Nephron (organoid): ENCODE measurements at regions not wholly inside any gene's neighbourhood (a gene's known extent, or its start where the extent isn't known, plus 50 kb on each side); places are given as distances from the start of the nearest gene placed in this dataset.
"Not testable (repeated sequence)": the region's sequence is repeated elsewhere in the genome, so short reads cannot be mapped to it uniquely, and the experiment has no call there.

Experiments
- H3K27ac Mint-ChIP-seq, 3 experiments: 2 replicates each; pipeline ENCODE4 v1.8.0; 2020; ENCODE audit warnings: mixed read lengths in 3 of 3, mild to moderate bottlenecking in 2 of 3, moderate library complexity in 1 of 3
- H3K27me3 Mint-ChIP-seq: 2 replicates; pipeline ENCODE4 v1.8.0; 2021; ENCODE audit warnings: low read depth, mild to moderate bottlenecking, moderate library complexity, mixed read lengths
- H3K36me3 Mint-ChIP-seq: 2 replicates; pipeline ENCODE4 v1.8.0; 2020; ENCODE audit warnings: low read depth, mixed read lengths
- H3K4me1 Mint-ChIP-seq: 2 replicates; pipeline ENCODE4 v1.8.0; 2020; ENCODE audit warnings: mixed read lengths
- H3K4me3 Mint-ChIP-seq, 3 experiments: 2 replicates each; pipeline ENCODE4 v1.8.0; 2020; ENCODE audit warnings: mild to moderate bottlenecking in 3 of 3, mixed read lengths in 3 of 3, moderate library complexity in 2 of 3
- H3K9me3 Mint-ChIP-seq: 2 replicates; pipeline ENCODE4 v1.8.0; 2020; ENCODE audit warnings: mixed read lengths
- TF ChIP-seq, protein P1 (sequence below), 3 experiments: fragments of 200-600 bp; sonication (generic); IDR thresholded peaks; one replicate each; pipeline ENCODE4 v1.5.0; 2021; ENCODE audit warnings: antibody characterized with exemption in 3 of 3; ENCODE audit not compliant: unreplicated experiment in 3 of 3

DNA sequence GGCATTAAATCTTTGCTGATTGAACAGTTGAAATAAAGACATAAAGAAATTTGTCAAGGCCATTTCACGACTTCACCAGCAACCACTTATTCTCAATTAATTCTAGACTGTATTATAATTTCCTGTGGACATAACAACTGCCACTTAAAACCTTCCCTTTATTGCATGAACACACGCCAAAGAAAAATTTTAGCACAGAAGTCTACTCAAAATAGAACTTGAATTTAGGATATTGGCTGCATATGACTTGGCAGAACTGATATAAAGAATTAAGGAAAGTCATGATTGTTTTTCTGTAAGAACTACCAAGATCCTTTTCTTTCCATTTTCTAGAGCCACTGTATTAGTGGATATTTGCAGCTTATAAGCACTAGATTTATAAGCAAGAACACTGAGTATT is 226.5 kb upstream of the AKR1E2 start:
- Mint-ChIP-seq H3K27me3 (no peaks in the 10 kb centered on the region), H3K4me3 (no peak overlapping the region), H3K27ac (no peak overlapping the region), H3K4me1 (no peaks in the 10 kb centered on the region), H3K9me3 (peaks cover 8% of the 10 kb centered on the region), H3K36me3 (no peaks in the 10 kb centered on the region)
- TF ChIP-seq, protein P1, sequence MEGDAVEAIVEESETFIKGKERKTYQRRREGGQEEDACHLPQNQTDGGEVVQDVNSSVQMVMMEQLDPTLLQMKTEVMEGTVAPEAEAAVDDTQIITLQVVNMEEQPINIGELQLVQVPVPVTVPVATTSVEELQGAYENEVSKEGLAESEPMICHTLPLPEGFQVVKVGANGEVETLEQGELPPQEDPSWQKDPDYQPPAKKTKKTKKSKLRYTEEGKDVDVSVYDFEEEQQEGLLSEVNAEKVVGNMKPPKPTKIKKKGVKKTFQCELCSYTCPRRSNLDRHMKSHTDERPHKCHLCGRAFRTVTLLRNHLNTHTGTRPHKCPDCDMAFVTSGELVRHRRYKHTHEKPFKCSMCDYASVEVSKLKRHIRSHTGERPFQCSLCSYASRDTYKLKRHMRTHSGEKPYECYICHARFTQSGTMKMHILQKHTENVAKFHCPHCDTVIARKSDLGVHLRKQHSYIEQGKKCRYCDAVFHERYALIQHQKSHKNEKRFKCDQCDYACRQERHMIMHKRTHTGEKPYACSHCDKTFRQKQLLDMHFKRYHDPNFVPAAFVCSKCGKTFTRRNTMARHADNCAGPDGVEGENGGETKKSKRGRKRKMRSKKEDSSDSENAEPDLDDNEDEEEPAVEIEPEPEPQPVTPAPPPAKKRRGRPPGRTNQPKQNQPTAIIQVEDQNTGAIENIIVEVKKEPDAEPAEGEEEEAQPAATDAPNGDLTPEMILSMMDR (IDR thresholded peaks at IDR 0.05; ENCODE audit: unreplicated experiment in 3 of 3): no peak

- H3K27me3 Mint-ChIP-seq, H3K4me1 Mint-ChIP-seq, H3K4me3 Mint-ChIP-seq, H3K36me3 Mint-ChIP-seq, H3K27ac Mint-ChIP-seq, H3K9me3 Mint-ChIP-seq: not testable (repeated sequence)
Observed at GRCh38 chr10:4597898-4598297, 228.1 kb upstream of the AKR1E2 start.

GRCh38 chr10:4596951-4597350 is 229.1 kb upstream of the AKR1E2 start:
- H3K4me1 Mint-ChIP-seq: no peaks in the 10 kb centered on the region
- no peaks in the 10 kb centered on the region for H3K27me3 Mint-ChIP-seq
- TF ChIP-seq, protein P1 (IDR thresholded peaks at IDR 0.05; ENCODE audit: unreplicated experiment in 3 of 3): no peak
- peak overlapping the region in 1 of 3 experiments; percentile 23 for H3K27ac Mint-ChIP-seq
- peaks cover 5% of the 10 kb centered on the region for H3K9me3 Mint-ChIP-seq
- H3K4me3 Mint-ChIP-seq: no peak overlapping the region
- no peaks in the 10 kb centered on the region for H3K36me3 Mint-ChIP-seq

DNA sequence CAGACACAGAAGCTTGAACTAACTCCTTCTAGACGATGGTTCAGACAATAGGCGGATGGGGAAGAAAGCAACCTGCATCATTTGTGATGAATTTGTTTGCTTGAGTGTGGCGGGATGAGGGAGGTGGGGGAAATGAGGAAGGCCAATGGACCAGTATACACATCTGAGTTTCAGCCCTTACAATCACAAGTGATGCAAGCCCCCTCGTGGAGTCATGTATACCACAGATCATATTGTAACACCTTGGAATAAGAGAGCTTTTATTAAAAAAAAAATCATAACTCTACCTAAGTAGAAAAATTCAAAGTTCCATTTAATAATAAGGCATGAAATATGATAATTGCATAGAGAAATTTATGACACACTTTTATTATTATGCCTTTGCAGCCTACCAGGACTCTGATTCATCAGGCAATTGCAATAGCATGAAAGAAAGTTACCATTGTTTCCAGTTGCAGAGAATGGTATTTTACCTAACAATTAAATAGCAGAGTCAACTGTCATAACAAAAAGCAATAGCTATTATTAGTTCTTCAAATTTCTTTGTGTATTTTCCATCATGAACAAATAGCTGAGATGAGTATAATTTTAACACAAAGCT is 230.2 kb upstream of the AKR1E2 start:
- H3K9me3 Mint-ChIP-seq: no peaks in the 10 kb centered on the region
- H3K36me3 Mint-ChIP-seq: no peaks in the 10 kb centered on the region
- H3K27ac Mint-ChIP-seq: no peak overlapping the region
- TF ChIP-seq, protein P1 (IDR thresholded peaks at IDR 0.05; ENCODE audit: unreplicated experiment in 3 of 3): no peak
- H3K27me3 Mint-ChIP-seq: no peaks in the 10 kb centered on the region
- H3K4me3 Mint-ChIP-seq: no peak overlapping the region
- no peaks in the 10 kb centered on the region for H3K4me1 Mint-ChIP-seq

DNA sequence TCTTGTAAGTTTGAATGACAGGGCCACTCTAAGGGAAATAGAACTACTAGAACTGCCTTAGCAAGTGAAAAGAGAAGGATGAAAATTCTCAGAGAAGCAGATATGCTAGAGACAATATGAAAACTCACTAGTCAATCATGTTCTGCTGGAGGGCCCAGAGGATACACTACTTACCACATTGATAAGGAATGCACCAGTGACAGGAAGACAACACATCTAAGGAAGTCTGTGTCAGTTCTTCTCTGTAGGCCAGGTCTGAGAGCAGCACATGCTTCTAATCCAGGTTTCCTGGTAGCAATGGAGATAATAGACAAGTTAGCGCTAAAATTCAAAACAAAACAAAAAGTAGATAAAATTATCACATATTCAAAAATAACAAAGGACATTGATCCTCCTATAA is 235.2 kb upstream of the AKR1E2 start:
- H3K36me3 Mint-ChIP-seq: no peaks in the 10 kb centered on the region
- H3K27ac Mint-ChIP-seq: no peak overlapping the region
- no peak overlapping the region for H3K4me3 Mint-ChIP-seq
- H3K4me1 Mint-ChIP-seq: peaks cover 12% of the 10 kb centered on the region
- TF ChIP-seq, protein P1 (IDR thresholded peaks at IDR 0.05; ENCODE audit: unreplicated experiment in 3 of 3): no peak
- H3K9me3 Mint-ChIP-seq: no peaks in the 10 kb centered on the region
- H3K27me3 Mint-ChIP-seq: no peaks in the 10 kb centered on the region

DNA sequence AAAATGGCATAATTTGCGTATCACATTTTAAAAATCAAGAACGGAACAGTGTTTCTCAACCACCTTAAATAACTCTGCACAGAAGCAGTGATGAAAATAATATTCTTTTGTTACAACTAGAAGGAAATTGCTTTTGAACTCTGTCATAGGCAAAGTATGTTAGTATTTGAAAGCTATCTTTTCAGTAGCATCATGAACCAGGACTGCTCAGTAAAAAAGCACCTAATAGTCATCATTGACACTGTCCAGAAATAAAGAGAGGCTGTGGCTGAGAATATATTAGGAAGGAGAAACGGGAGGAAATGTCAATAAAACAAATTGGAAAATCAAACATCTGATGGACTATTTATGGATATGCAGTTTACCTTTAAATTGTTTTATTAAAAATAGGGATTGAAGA is 237.2 kb upstream of the AKR1E2 start:
- Mint-ChIP-seq H3K36me3 (no peaks in the 10 kb centered on the region), H3K9me3 (no peaks in the 10 kb centered on the region), H3K4me1 (peaks cover 12% of the 10 kb centered on the region), H3K27ac (no peak overlapping the region), H3K4me3 (no peak overlapping the region), H3K27me3 (no peaks in the 10 kb centered on the region)
- TF ChIP-seq, protein P1 (IDR thresholded peaks at IDR 0.05; ENCODE audit: unreplicated experiment in 3 of 3): no peak
